ENCODE measurements at regions not wholly inside any gene's neighbourhood (a gene's known extent, or its start where the extent isn't known, plus 50 kb on each side); places are given as distances from the start of the nearest gene placed in this dataset.

DNA sequence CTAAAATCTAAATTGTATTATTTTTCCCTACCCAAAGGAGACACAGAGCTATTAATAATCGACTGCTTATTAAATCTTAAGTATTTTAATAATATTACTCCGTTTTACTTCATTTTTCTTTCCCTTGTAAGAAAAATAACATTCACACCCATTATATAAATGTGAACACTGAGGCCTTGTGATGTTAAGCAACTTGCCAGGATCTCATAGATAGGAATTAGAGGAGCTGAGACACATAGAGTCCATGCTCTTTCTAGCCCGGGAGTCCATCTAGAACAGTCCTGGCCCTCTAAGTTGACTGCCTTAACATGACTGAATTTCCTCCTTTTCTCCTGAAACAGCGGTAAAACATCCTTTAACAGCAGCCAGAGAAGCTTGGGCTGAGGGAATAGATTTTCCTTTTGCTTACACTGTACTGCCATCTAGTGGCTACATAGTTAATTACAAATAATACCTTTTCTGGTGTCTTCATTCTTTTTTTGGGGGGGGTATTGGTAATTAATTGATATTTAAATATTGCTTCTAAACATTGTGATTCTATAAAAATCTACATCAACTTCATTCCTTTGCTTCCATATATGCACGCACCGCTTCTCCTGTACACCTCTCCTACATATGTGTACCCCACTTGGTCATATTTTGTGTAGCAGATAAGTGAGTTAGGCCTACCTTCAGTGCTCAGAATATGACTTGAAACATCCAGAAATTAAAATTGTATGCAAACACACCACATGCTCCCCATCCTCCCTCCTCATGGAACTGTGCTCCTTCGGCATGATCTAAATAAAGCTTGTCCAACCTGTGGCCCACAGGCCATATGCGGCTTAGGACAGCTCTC, 125.8 kb upstream of the HNMT start (continued):
- TF ChIP-seq, protein P1, sequence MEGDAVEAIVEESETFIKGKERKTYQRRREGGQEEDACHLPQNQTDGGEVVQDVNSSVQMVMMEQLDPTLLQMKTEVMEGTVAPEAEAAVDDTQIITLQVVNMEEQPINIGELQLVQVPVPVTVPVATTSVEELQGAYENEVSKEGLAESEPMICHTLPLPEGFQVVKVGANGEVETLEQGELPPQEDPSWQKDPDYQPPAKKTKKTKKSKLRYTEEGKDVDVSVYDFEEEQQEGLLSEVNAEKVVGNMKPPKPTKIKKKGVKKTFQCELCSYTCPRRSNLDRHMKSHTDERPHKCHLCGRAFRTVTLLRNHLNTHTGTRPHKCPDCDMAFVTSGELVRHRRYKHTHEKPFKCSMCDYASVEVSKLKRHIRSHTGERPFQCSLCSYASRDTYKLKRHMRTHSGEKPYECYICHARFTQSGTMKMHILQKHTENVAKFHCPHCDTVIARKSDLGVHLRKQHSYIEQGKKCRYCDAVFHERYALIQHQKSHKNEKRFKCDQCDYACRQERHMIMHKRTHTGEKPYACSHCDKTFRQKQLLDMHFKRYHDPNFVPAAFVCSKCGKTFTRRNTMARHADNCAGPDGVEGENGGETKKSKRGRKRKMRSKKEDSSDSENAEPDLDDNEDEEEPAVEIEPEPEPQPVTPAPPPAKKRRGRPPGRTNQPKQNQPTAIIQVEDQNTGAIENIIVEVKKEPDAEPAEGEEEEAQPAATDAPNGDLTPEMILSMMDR (IDR thresholded peaks at IDR 0.05 in 2 of 3, conservative IDR thresholded peaks at IDR 0.05 in 1 of 3; ENCODE audit: control insufficient read depth in 2 of 3, extremely low read depth in 1 of 3, insufficient read depth in 1 of 3, low read depth in 3 of 3, low read length in 3 of 3): peak; percentile 47 to 74 (median 54); a peak in 5 of 6 replicates
- no peak for TF ChIP-seq MEF2B (IDR thresholded peaks at IDR 0.05; ENCODE audit: partially characterized antibody, poor library complexity, severe bottlenecking)

DNA sequence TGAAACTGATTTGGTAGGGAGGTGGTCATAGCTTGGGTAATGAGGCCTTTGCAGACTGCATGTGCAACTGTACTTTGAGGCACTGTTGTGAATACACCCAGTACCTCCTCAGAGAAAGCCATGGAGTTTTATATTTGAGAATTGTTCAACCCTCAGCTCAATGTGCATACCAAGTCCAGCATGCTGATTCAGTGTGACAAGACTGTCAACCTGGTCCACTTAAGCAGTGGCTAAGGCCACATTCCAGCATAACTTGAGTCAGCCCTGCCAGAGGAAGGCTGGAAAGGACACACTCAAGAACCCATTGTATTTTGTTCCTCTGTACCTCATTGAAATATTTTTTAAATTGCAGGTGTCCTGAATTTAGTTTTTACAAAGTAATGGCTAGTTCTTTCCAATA, 121.8 kb upstream of the HNMT start:
- no peak overlapping the region for H3K4me3 ChIP-seq
- H3K9me3 ChIP-seq (replicated peaks; ENCODE audit: control insufficient read depth, insufficient read depth, low read length): no peaks in the 10 kb centered on the region
- no peak for DNase-seq (ENCODE audit: low read depth, low spot score)
- BruUV-seq (replicated peaks): no TSS peak
- H3K4me2 ChIP-seq (ENCODE audit: control insufficient read depth, insufficient read depth): no peak overlapping the region
- no peaks in the 10 kb centered on the region for H4K20me1 ChIP-seq (ENCODE audit: control insufficient read depth, insufficient read depth)
- no peaks in the 10 kb centered on the region for H3K79me2 ChIP-seq (ENCODE audit: control insufficient read depth, insufficient read depth, low read length)
- ChIA-PET CTCF (no interaction called here), SMC1A (ENCODE audit: uncharacterized antibody, unreplicated experiment) (interaction anchor here (0.5 kb wide), 1 partner anchor 938 kb away, joined by 3 read pairs; no protein-coding TSS in a partner anchor), POLR2A (no interaction called here), RAD21 (ENCODE audit: unreplicated experiment) (no interaction called here)
- in situ Hi-C loops (cut with MboI): loop anchor here (25.0 kb wide), 1 partner anchor 1930 kb away; no protein-coding TSS in a partner anchor
- FAIRE-seq: no peak
- H3K9ac ChIP-seq (ENCODE audit: control insufficient read depth, insufficient read depth, low read length): no peak overlapping the region
- H3K27me3 ChIP-seq (replicated peaks in 1 of 2; ENCODE audit: control insufficient read depth in 2 of 2, insufficient read depth in 2 of 2, low read length in 1 of 2): no peaks in the 10 kb centered on the region
- intact Hi-C loops (cut with micrococcal nuclease; ENCODE audit: unreplicated experiment): no loop called here
- TF ChIP-seq NR2F1 (conservative IDR thresholded peaks at IDR 0.05) (no peak), ESRRA (IDR thresholded peaks at IDR 0.05; ENCODE audit: low read length) (no peak), ZNF384 (IDR thresholded peaks at IDR 0.05; ENCODE audit: borderline replicate concordance, low read depth, low read length) (no peak), TCF7 (IDR thresholded peaks at IDR 0.05; ENCODE audit: borderline replicate concordance) (no peak), KLF5 (IDR thresholded peaks at IDR 0.05; ENCODE audit: partially characterized antibody) (no peak), ZBED1 (IDR thresholded peaks at IDR 0.05; ENCODE audit: borderline replicate concordance) (no peak), RFX5 (IDR thresholded peaks at IDR 0.05; ENCODE audit: low read depth, low read length) (no peak)
- TF ChIP-seq, protein P2, sequence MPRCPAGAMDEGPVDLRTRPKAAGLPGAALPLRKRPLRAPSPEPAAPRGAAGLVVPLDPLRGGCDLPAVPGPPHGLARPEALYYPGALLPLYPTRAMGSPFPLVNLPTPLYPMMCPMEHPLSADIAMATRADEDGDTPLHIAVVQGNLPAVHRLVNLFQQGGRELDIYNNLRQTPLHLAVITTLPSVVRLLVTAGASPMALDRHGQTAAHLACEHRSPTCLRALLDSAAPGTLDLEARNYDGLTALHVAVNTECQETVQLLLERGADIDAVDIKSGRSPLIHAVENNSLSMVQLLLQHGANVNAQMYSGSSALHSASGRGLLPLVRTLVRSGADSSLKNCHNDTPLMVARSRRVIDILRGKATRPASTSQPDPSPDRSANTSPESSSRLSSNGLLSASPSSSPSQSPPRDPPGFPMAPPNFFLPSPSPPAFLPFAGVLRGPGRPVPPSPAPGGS (IDR thresholded peaks at IDR 0.05; ENCODE audit: borderline replicate concordance, insufficient read depth, low read depth, low read length, poor library complexity, severe bottlenecking): no peak
- TF ChIP-seq, protein P3, sequence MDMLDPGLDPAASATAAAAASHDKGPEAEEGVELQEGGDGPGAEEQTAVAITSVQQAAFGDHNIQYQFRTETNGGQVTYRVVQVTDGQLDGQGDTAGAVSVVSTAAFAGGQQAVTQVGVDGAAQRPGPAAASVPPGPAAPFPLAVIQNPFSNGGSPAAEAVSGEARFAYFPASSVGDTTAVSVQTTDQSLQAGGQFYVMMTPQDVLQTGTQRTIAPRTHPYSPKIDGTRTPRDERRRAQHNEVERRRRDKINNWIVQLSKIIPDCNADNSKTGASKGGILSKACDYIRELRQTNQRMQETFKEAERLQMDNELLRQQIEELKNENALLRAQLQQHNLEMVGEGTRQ (IDR thresholded peaks at IDR 0.05; ENCODE audit: borderline replicate concordance, low read depth, low read length): no peak
- no peaks in the 10 kb centered on the region for H3K4me1 ChIP-seq (ENCODE audit: control insufficient read depth, insufficient read depth, low read length)
- no peak overlapping the region for H3K27ac ChIP-seq (ENCODE audit: control insufficient read depth, insufficient read depth)
- no peak for ATAC-seq
- no peaks in the 10 kb centered on the region for H3K36me3 ChIP-seq (ENCODE audit: control insufficient read depth in 2 of 2, insufficient read depth in 2 of 2, low read length in 1 of 2)
- no peak overlapping the region for H2AFZ ChIP-seq (ENCODE audit: control insufficient read depth, low read depth, low read length)
